ENCODE measurements at regions not wholly inside any gene's neighbourhood (a gene's known extent, or its start where the extent isn't known, plus 50 kb on each side); places are given as distances from the start of the nearest gene placed in this dataset.

DNA sequence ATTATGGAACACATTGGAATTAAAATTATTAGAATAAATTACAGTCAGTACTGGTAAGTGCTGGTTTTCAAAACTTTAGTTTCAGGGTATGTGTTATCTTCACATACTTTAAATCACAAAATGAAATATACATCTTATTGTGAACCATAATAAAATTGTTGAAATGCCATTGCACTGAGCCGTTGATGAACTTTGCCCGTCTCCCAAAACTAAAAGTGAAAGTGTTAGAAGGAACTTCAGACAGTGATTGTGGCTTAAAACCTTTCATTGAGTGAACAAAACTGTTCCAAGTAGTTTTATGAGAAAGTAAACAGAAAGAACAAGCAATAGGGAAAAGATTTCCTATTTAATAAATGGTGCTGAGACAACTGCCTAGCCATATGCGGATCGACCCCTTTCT, 811.6 kb downstream of the PLCL1 start:
- no peaks in the 10 kb centered on the region for H3K36me3 ChIP-seq (ENCODE audit: control insufficient read depth in 2 of 2, extremely low read depth in 1 of 2, insufficient read depth in 2 of 2, low read length in 2 of 2)
- DNase-seq (ENCODE audit: low read depth, low spot score) (no peak), FAIRE-seq (no peak)
- H4K20me1 ChIP-seq (ENCODE audit: control insufficient read depth, extremely low read depth, insufficient read depth, low read length) = no peaks in the 10 kb centered on the region
- TF ChIP-seq EZH2 (IDR thresholded peaks at IDR 0.05; ENCODE audit: low read length) = no peak
- TF ChIP-seq, protein P1, sequence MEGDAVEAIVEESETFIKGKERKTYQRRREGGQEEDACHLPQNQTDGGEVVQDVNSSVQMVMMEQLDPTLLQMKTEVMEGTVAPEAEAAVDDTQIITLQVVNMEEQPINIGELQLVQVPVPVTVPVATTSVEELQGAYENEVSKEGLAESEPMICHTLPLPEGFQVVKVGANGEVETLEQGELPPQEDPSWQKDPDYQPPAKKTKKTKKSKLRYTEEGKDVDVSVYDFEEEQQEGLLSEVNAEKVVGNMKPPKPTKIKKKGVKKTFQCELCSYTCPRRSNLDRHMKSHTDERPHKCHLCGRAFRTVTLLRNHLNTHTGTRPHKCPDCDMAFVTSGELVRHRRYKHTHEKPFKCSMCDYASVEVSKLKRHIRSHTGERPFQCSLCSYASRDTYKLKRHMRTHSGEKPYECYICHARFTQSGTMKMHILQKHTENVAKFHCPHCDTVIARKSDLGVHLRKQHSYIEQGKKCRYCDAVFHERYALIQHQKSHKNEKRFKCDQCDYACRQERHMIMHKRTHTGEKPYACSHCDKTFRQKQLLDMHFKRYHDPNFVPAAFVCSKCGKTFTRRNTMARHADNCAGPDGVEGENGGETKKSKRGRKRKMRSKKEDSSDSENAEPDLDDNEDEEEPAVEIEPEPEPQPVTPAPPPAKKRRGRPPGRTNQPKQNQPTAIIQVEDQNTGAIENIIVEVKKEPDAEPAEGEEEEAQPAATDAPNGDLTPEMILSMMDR (optimal IDR thresholded peaks at IDR 0.05 in 1 of 3, IDR thresholded peaks at IDR 0.05 in 1 of 3, conservative IDR thresholded peaks at IDR 0.05 in 1 of 3; ENCODE audit: extremely low read depth in 1 of 3, insufficient read depth in 2 of 3, low read length in 3 of 3) = no peak
- H3K9ac ChIP-seq (ENCODE audit: control insufficient read depth, extremely low read depth, insufficient read depth, low read length) = no peak overlapping the region
- H2AFZ ChIP-seq (ENCODE audit: control insufficient read depth, low read length) = no peak overlapping the region
- no peak overlapping the region for H3K4me3 ChIP-seq (ENCODE audit: control insufficient read depth in 2 of 3, extremely low read depth in 1 of 3, insufficient read depth in 2 of 3, low read depth in 1 of 3, low read length in 3 of 3)
- H3K27me3 ChIP-seq (ENCODE audit: control insufficient read depth, extremely low read depth, insufficient read depth, low read length) = no peaks in the 10 kb centered on the region
- dilution Hi-C loops (cut with MboI; ENCODE audit: extremely low pct_ligation_motif_present, low sequenced_read_pairs) = no loop called here
- no peaks in the 10 kb centered on the region for H3K9me3 ChIP-seq (ENCODE audit: control insufficient read depth, low read depth, low read length)
- H3K27ac ChIP-seq (ENCODE audit: control insufficient read depth, insufficient read depth, low read length) = no peak overlapping the region
- no peak overlapping the region for H3K4me2 ChIP-seq (ENCODE audit: control insufficient read depth, extremely low read depth, insufficient read depth, low read depth, low read length)
- no peaks in the 10 kb centered on the region for H3K9me1 ChIP-seq (ENCODE audit: control insufficient read depth, extremely low read depth, insufficient read depth, low read length)
- no peaks in the 10 kb centered on the region for H3K79me2 ChIP-seq (ENCODE audit: control insufficient read depth, insufficient read depth, low read length)
- H3K4me1 ChIP-seq (ENCODE audit: control insufficient read depth, extremely low read depth, insufficient read depth, low read length) = no peaks in the 10 kb centered on the region

DNA sequence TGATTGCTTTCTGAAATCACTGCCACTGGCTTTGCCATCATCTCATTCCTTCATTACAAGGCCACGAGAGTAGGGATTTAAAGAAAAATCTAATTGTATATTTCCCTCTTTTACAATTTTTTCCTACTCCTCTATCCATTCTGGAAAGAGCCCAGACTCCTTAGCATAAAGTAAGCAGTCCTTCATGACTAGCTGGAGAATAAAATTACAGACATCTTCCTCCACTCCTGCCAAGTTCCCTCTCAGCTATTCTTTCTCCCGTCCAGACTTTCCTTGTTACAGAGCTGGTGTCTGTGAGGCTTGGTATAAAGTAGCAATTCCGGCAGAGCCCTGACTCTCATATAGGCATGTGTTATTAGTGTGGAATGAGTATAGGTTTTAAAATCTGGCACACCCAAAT, 806.8 kb downstream of the PLCL1 start:
- Histone ChIP-seq H3K4me2 (ENCODE audit: control insufficient read depth, extremely low read depth, insufficient read depth, low read depth, low read length) (no peak overlapping the region), H3K4me3 (ENCODE audit: control insufficient read depth in 2 of 3, extremely low read depth in 1 of 3, insufficient read depth in 2 of 3, low read depth in 1 of 3, low read length in 3 of 3) (no peak overlapping the region), H3K36me3 (ENCODE audit: control insufficient read depth in 2 of 2, extremely low read depth in 1 of 2, insufficient read depth in 2 of 2, low read length in 2 of 2) (no peaks in the 10 kb centered on the region), H3K9me3 (ENCODE audit: control insufficient read depth, low read depth, low read length) (no peaks in the 10 kb centered on the region), H3K79me2 (ENCODE audit: control insufficient read depth, insufficient read depth, low read length) (no peaks in the 10 kb centered on the region), H3K27ac (ENCODE audit: control insufficient read depth, insufficient read depth, low read length) (no peak overlapping the region), H3K27me3 (ENCODE audit: control insufficient read depth, extremely low read depth, insufficient read depth, low read length) (no peaks in the 10 kb centered on the region), H2AFZ (ENCODE audit: control insufficient read depth, low read length) (no peak overlapping the region), H4K20me1 (ENCODE audit: control insufficient read depth, extremely low read depth, insufficient read depth, low read length) (no peaks in the 10 kb centered on the region), H3K9me1 (ENCODE audit: control insufficient read depth, extremely low read depth, insufficient read depth, low read length) (no peaks in the 10 kb centered on the region), H3K4me1 (ENCODE audit: control insufficient read depth, extremely low read depth, insufficient read depth, low read length) (no peaks in the 10 kb centered on the region), H3K9ac (ENCODE audit: control insufficient read depth, extremely low read depth, insufficient read depth, low read length) (no peak overlapping the region)
- dilution Hi-C loops (cut with MboI; ENCODE audit: extremely low pct_ligation_motif_present, low sequenced_read_pairs) = no loop called here
- FAIRE-seq (no peak), DNase-seq (ENCODE audit: low read depth, low spot score) (no peak)
- no peak for TF ChIP-seq EZH2 (IDR thresholded peaks at IDR 0.05; ENCODE audit: low read length)
- TF ChIP-seq, protein P1 (optimal IDR thresholded peaks at IDR 0.05 in 1 of 3, IDR thresholded peaks at IDR 0.05 in 1 of 3, conservative IDR thresholded peaks at IDR 0.05 in 1 of 3; ENCODE audit: extremely low read depth in 1 of 3, insufficient read depth in 2 of 3, low read length in 3 of 3) = no peak

Measured in keratinocyte (primary cell).